ENCODE measurements at regions not wholly inside any gene's neighbourhood (a gene's known extent, or its start where the extent isn't known, plus 50 kb on each side); places are given as distances from the start of the nearest gene placed in this dataset.

GRCh38 chr2:18870307-18870706, 280.9 kb upstream of the NT5C1B start:
- H3K27me3 ChIP-seq (ENCODE audit: control insufficient read depth, extremely low read depth, insufficient read depth, low read length) = no peaks in the 10 kb centered on the region
- dilution Hi-C loops (cut with MboI; ENCODE audit: extremely low pct_ligation_motif_present, low sequenced_read_pairs) = no loop called here
- no peaks in the 10 kb centered on the region for H3K36me3 ChIP-seq (ENCODE audit: control insufficient read depth in 2 of 2, extremely low read depth in 1 of 2, insufficient read depth in 2 of 2, low read length in 2 of 2)
- no peaks in the 10 kb centered on the region for H4K20me1 ChIP-seq (ENCODE audit: control insufficient read depth, extremely low read depth, insufficient read depth, low read length)
- H3K9ac ChIP-seq (ENCODE audit: control insufficient read depth, extremely low read depth, insufficient read depth, low read length) = no peak overlapping the region
- TF ChIP-seq EZH2 (IDR thresholded peaks at IDR 0.05; ENCODE audit: low read length) = no peak
- TF ChIP-seq, protein P1, sequence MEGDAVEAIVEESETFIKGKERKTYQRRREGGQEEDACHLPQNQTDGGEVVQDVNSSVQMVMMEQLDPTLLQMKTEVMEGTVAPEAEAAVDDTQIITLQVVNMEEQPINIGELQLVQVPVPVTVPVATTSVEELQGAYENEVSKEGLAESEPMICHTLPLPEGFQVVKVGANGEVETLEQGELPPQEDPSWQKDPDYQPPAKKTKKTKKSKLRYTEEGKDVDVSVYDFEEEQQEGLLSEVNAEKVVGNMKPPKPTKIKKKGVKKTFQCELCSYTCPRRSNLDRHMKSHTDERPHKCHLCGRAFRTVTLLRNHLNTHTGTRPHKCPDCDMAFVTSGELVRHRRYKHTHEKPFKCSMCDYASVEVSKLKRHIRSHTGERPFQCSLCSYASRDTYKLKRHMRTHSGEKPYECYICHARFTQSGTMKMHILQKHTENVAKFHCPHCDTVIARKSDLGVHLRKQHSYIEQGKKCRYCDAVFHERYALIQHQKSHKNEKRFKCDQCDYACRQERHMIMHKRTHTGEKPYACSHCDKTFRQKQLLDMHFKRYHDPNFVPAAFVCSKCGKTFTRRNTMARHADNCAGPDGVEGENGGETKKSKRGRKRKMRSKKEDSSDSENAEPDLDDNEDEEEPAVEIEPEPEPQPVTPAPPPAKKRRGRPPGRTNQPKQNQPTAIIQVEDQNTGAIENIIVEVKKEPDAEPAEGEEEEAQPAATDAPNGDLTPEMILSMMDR (optimal IDR thresholded peaks at IDR 0.05 in 1 of 3, IDR thresholded peaks at IDR 0.05 in 1 of 3, conservative IDR thresholded peaks at IDR 0.05 in 1 of 3; ENCODE audit: extremely low read depth in 1 of 3, insufficient read depth in 2 of 3, low read length in 3 of 3) = no peak
- no peaks in the 10 kb centered on the region for H3K9me3 ChIP-seq (ENCODE audit: control insufficient read depth, low read depth, low read length)
- no peaks in the 10 kb centered on the region for H3K9me1 ChIP-seq (ENCODE audit: control insufficient read depth, extremely low read depth, insufficient read depth, low read length)
- H2AFZ ChIP-seq (ENCODE audit: control insufficient read depth, low read length) = no peak overlapping the region
- DNase-seq (ENCODE audit: low read depth, low spot score) = no peak
- peaks cover 3% of the 10 kb centered on the region for H3K4me1 ChIP-seq (ENCODE audit: control insufficient read depth, extremely low read depth, insufficient read depth, low read length)
- no peak overlapping the region for H3K4me2 ChIP-seq (ENCODE audit: control insufficient read depth, extremely low read depth, insufficient read depth, low read depth, low read length)
- H3K4me3 ChIP-seq (ENCODE audit: control insufficient read depth in 2 of 3, extremely low read depth in 1 of 3, insufficient read depth in 2 of 3, low read depth in 1 of 3, low read length in 3 of 3) = no peak overlapping the region
- H3K27ac ChIP-seq (ENCODE audit: control insufficient read depth, insufficient read depth, low read length) = no peak overlapping the region
- FAIRE-seq = no peak
- H3K79me2 ChIP-seq (ENCODE audit: control insufficient read depth, insufficient read depth, low read length) = no peaks in the 10 kb centered on the region

GRCh38 chr2:18861951-18862350, 272.6 kb upstream of the NT5C1B start:
- H3K79me2 ChIP-seq (ENCODE audit: control insufficient read depth, insufficient read depth, low read length) = no peaks in the 10 kb centered on the region
- H3K9ac ChIP-seq (ENCODE audit: control insufficient read depth, extremely low read depth, insufficient read depth, low read length) = no peak overlapping the region
- no peak overlapping the region for H3K4me3 ChIP-seq (ENCODE audit: control insufficient read depth in 2 of 3, extremely low read depth in 1 of 3, insufficient read depth in 2 of 3, low read depth in 1 of 3, low read length in 3 of 3)
- FAIRE-seq (no peak), DNase-seq (ENCODE audit: low read depth, low spot score) (no peak)
- H3K9me1 ChIP-seq (ENCODE audit: control insufficient read depth, extremely low read depth, insufficient read depth, low read length) = no peaks in the 10 kb centered on the region
- dilution Hi-C loops (cut with MboI; ENCODE audit: extremely low pct_ligation_motif_present, low sequenced_read_pairs) = no loop called here
- no peak overlapping the region for H3K27ac ChIP-seq (ENCODE audit: control insufficient read depth, insufficient read depth, low read length)
- no peaks in the 10 kb centered on the region for H3K27me3 ChIP-seq (ENCODE audit: control insufficient read depth, extremely low read depth, insufficient read depth, low read length)
- H4K20me1 ChIP-seq (ENCODE audit: control insufficient read depth, extremely low read depth, insufficient read depth, low read length) = no peaks in the 10 kb centered on the region
- no peaks in the 10 kb centered on the region for H3K4me1 ChIP-seq (ENCODE audit: control insufficient read depth, extremely low read depth, insufficient read depth, low read length)
- no peaks in the 10 kb centered on the region for H3K36me3 ChIP-seq (ENCODE audit: control insufficient read depth in 2 of 2, extremely low read depth in 1 of 2, insufficient read depth in 2 of 2, low read length in 2 of 2)
- no peaks in the 10 kb centered on the region for H3K9me3 ChIP-seq (ENCODE audit: control insufficient read depth, low read depth, low read length)
- no peak overlapping the region for H2AFZ ChIP-seq (ENCODE audit: control insufficient read depth, low read length)
- H3K4me2 ChIP-seq (ENCODE audit: control insufficient read depth, extremely low read depth, insufficient read depth, low read depth, low read length) = no peak overlapping the region
- no peak for TF ChIP-seq EZH2 (IDR thresholded peaks at IDR 0.05; ENCODE audit: low read length)
- TF ChIP-seq, protein P1 (optimal IDR thresholded peaks at IDR 0.05 in 1 of 3, IDR thresholded peaks at IDR 0.05 in 1 of 3, conservative IDR thresholded peaks at IDR 0.05 in 1 of 3; ENCODE audit: extremely low read depth in 1 of 3, insufficient read depth in 2 of 3, low read length in 3 of 3) = no peak

Measured in keratinocyte (primary cell).